HG02798 (cell line): ENCODE measurements at regions not wholly inside any gene's neighbourhood (a gene's known extent, or its start where the extent isn't known, plus 50 kb on each side); places are given as distances from the start of the nearest gene placed in this dataset.
"Not testable (repeated sequence)": the region's sequence is repeated elsewhere in the genome, so short reads cannot be mapped to it uniquely, and the experiment has no call there.

Source experiments
- ATAC-seq: cut with Tn5 transposase; IDR thresholded peaks from one replicate; pipeline ENCODE4 v1.9.1; 2021; ENCODE audit warnings: mild to moderate bottlenecking; ENCODE audit not compliant: unreplicated experiment, poor library complexity

DNA sequence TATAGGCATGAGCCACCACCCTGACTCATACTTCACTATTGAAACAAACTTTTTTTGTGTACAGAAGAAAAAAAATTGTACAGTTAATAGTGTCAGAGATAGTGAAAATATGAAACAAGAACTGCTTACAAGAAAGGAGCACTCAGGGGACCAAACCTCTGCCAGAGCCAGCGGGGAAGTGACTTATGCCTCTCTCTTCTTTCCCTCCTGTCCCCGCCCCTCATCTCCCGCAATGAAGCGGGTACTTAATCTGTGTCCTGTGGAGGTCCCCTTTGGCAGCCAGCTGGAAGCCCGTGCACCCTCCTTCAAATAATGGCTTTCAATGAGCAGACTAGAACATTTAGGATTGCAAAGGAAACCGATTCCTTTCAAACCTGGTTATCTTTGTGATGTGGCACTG, 51.5 kb downstream of the PPIAL4A start:
- not testable (repeated sequence) for ATAC-seq

- ATAC-seq = not testable (repeated sequence)
Observed at GRCh38 chr1:120941836-120942217, 52.3 kb downstream of the PPIAL4A start.

DNA sequence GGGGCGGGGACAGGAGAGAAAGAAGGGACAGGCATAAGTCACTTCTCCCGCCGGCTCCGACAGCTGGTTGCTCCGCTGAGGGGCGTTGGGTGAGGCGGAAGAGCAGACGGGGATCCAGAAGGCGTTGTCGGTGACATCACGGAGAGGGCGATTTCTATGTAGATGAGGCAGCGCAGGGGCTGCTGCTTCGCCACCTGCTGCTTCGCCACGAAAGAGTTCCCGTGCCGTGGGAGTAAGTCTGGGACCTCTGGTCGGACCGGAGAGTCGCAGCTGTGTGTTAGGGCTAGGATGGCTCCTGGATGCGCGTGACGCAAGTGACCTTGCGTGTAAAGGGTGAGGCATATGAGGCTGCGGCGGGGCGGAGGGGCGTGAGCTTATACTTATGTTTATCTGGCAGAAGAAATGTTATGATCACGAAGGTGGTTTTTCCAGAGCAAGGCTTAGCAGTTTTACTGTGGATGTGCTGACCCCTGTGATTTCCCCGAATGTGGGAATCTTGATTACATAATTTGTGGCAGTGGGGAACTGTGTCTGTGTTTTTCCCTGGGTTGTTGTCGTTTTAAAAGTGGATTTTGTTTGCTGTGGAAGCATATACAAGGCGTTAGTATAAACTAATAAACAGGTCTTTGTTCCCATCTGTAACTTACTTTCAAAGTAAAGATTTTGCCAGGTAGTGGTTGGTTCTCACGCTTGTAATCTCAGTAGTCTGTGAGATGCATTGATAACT, 52.8 kb downstream of the PPIAL4A start:
- ATAC-seq = peak; percentile 79

DNA sequence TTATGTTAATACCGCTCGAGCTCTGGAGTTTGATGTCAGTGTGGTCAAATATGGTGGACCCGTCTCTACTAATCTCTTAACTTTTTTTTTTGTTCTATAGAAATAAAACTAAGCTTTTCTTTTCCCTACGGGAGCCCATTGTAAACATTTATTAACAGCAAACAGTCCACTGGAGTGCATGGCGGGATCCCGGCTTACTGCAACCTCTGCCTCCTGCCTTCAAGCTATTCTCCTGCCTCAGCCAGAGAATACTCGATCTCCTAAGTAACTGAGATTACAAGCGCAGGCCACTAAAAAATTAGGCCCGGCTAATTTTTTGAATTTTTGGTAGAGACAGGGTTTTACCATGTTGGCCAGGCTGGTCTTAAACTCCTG, 53.4 kb downstream of the PPIAL4A start:
- ATAC-seq = not testable (repeated sequence)

DNA sequence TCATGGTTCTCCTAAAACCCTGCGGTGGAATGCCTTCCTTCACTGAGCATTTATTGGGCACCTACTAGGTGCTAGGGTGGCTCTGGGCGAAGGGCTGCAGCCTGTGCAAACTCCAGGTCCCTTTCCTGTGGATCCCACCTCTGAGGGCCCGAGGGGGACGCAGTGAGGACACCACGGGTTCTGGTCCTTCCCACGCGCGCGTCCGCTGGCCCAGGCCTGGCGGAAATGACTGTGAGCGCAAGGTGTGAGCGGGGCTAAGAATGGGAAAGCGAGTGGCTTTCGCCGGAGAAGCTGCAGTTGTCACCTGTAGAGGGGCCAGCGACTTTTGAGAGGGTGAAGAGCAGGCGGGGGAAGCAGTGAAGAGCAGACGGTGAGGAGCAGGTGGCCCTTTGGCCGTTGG, 55.1 kb downstream of the PPIAL4A start:
- ATAC-seq = not testable (repeated sequence)

DNA sequence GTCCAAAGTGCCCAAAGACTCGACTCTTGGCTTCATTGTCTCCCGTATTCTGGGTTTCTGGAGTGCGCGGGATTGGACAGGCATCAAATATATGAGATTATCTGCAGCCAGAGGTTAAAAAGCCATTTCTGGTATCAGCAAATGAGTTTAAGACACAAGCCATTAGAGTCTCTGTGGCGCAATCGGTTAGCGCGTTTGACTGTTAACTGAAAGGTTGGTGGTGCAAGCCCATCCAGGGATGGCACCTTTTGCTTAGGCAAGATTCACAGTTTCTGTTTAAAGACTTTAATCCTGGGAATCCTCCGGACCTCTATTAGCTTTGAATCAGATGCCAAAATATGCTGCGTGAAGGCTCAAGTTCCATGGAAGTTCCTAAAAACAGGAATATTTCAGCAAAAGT, 55.6 kb downstream of the PPIAL4A start:
- ATAC-seq = not testable (repeated sequence)

- not testable (repeated sequence) for ATAC-seq
Observed at GRCh38 chr1:120947114-120947513, 57.5 kb downstream of the PPIAL4A start.

DNA sequence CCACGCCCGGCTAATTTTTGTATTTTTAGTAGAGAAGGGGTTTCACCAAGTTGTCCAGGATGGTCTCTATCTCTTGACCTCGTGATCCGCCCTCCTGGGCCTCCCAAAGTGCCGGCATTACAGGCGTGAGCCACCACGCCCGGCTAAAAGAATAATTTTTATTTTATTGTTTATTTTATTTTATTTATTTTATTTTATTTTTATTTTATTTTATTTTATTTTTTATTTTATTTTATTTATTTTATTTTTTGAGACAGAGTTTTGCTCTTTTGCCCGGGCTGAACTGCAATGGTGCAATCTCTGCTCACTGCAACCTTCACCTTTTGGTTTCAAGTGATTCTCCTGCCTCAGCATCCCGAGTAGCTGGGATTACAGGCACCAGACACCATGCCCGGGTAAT, 60.2 kb downstream of the PPIAL4A start:
- not testable (repeated sequence) for ATAC-seq

DNA sequence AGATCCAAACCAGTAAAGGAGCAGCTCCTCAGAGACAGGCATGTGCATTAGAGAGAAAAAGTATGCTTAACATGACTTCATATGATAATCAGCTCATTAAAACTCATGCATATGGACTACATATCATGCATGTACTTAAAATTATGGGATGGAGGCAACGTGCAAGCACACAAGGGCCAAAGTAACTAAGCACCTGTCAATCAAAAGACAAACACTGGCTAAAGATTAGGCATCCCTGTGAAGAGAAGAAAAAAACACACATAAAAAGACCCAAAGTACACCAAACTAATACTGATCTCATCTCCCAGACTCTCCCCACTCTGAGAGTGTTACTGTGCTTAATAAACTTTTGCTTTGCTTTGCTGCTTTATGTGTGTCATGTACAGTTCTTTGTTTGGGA, 61.1 kb downstream of the PPIAL4A start:
- ATAC-seq = not testable (repeated sequence)

DNA sequence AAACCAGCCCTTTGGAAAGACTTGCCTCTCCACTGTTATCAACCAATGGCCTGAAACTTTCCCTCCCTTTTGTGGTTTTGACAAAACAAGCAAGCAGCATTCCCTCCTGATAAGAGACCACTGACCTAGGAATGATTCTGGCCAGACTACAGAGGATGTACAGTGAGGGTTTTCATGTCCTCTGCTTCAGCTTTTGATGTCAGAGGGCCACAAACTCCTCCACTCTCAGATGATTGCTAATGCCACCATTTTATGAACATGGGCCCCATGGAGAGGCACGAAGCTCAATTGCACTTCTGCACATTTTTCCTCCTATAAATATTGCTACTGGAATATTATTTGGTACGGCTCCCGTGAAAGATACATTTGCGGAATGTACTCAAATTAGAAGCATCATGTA, 61.5 kb downstream of the PPIAL4A start:
- ATAC-seq = not testable (repeated sequence)

- ATAC-seq = not testable (repeated sequence)
Observed at GRCh38 chr1:120952207-120952870, 62.8 kb downstream of the PPIAL4A start.

DNA sequence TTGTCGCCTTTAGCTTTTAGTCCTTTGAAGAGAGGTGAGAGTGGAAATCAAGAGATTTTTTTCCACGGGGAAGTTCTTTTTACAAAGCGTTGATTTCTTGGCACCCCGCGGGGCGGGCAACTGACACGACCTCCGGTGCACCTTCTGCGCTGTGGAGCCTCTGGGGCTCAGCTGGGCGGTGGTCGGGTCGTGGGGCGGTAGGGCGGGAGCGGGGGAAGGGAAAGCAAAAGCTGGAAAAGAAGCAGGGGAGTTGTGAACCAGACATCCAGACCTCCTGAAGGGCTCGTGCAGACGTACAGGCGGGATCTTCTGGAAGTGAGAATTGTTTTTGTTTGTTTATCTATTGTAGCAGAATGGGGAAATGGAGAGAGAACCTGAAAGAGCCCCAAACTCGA, 63.3 kb downstream of the PPIAL4A start:
- not testable (repeated sequence) for ATAC-seq

- ATAC-seq = no peak
Observed at GRCh38 chr1:120954736-120955135, 65.2 kb downstream of the PPIAL4A start.

GRCh38 chr1:120955961-120956360, 66.4 kb downstream of the PPIAL4A start:
- ATAC-seq = not testable (repeated sequence)

- ATAC-seq = not testable (repeated sequence)
Observed at GRCh38 chr1:120966018-120966417, 76.4 kb downstream of the PPIAL4A start.

GRCh38 chr1:120972863-120973262, 83.3 kb downstream of the PPIAL4A start:
- ATAC-seq = not testable (repeated sequence)

- not testable (repeated sequence) for ATAC-seq
Observed at GRCh38 chr1:120973836-120974235, 84.3 kb downstream of the PPIAL4A start.

- ATAC-seq = not testable (repeated sequence)
Observed at GRCh38 chr1:120977279-120977678, 87.7 kb downstream of the PPIAL4A start.

DNA sequence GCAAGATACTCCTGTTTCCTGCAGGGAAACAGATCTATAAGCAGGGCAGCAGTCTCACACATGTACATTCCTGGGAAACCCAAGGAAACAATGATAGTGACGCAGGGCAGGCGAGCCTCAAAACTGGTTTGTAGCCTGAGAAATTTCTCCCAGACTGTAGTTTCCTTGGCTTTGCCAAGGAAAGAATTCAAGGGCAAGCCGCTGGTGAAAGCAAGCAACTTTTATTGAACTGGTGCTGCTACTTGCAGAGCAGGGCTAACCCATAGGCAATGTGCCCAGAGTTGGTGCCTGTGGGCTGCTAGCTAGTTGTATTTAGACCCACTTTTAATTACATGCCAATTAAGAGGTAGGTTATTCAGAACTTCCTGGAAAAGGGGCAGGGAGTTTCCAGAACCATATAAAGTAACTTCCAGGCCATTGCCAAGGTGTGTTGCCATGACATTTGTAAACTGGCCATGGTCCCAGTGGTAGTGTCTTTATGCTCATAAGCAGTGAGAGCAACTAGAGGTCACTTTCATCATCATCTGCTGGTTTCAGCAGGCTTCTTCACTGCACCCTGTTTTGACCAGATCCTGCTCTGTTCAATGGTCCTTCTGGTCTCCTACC, 92.0 kb downstream of the PPIAL4A start:
- not testable (repeated sequence) for ATAC-seq

DNA sequence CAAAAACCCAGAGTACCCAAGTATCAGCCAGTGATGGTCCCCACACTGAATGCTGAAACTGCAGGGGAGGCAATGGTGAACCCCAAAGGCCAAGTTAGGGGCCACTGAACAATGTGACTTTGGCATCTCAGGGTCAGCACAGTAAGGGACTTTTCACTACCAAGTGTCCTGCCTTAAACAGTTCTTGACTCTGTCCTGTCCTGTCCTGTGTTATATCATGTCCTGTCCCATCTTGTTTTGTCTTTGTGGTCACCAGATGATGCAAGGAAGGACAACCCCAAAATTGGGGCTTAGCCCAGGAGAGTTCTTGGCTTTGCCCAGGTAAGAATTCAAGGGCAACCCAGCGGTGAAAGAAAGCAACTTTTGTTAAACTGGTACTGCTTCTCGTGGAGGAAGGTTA, 105.0 kb downstream of the PPIAL4A start:
- ATAC-seq = not testable (repeated sequence)

GRCh38 chr1:120995025-120995424, 105.5 kb downstream of the PPIAL4A start:
- not testable (repeated sequence) for ATAC-seq
